PC-3 (cell line): ENCODE measurements at regions not wholly inside any gene's neighbourhood (a gene's known extent, or its start where the extent isn't known, plus 50 kb on each side); places are given as distances from the start of the nearest gene placed in this dataset.

ENCODE experiments used
- ATAC-seq: fragments of 200-7000 bp; cut with Tn5 transposase; 2 replicates; pipeline ENCODE4 v1.9.1; 2020; ENCODE audit warnings: mild to moderate bottlenecking, moderate library complexity
- BruUV-seq: library from RNA; stranded (reverse); fragments of 400-500 nt; replicated peaks from 2 replicates; lab custom pipeline; 2021; lab: Mats Ljungman, UMichigan
- CTCF ChIA-PET: fragments of 300-600 bp; sonication (Branson Sonifier 250); formaldehyde crosslinking; loops from one replicate; lab custom pipeline; 2022; ENCODE audit warnings: antibody characterized with exemption; lab: Charles Lee
- POLR2A ChIA-PET: fragments of 300-600 bp; sonication (Branson Sonifier 250); formaldehyde crosslinking; loops from one replicate; lab custom pipeline; 2022; ENCODE audit warnings: antibody characterized with exemption; ENCODE audit not compliant: unreplicated experiment; lab: Charles Lee
- DNase-seq: peaks from one replicate; pipeline ENCODE4 v3.0.0-alpha.2; 2015
- H2AFZ ChIP-seq: fragments of 300-600 bp; sonication (generic); 2 replicates; pipeline ENCODE4 v1.6.0; 2016; ENCODE audit warnings: antibody characterized with exemption, low read length
- H3F3A ChIP-seq: fragments of 300-600 bp; sonication (generic); one replicate; pipeline ENCODE4 v1.6.0; 2017; ENCODE audit warnings: antibody characterized with exemption, low read length, control low read depth, mild to moderate bottlenecking; ENCODE audit not compliant: unreplicated experiment
- H3K27ac ChIP-seq: fragments of 300-600 bp; sonication (generic); 2 replicates; pipeline ENCODE4 v1.5.1; 2016; ENCODE audit warnings: mild to moderate bottlenecking, low read length
- H3K27me3 ChIP-seq: fragments of 300-600 bp; sonication (generic); 2 replicates; pipeline ENCODE4 v1.6.1; 2016; ENCODE audit warnings: low read length, mixed read lengths
- H3K36me3 ChIP-seq: fragments of 300-600 bp; sonication (generic); 2 replicates; pipeline ENCODE4 v1.6.1; 2016; ENCODE audit warnings: low read depth, mixed run types, low read length, mixed read lengths
- H3K4me1 ChIP-seq: fragments of 300-600 bp; sonication (generic); 2 replicates; pipeline ENCODE4 v1.5.1; 2016; ENCODE audit warnings: low read length; ENCODE audit not compliant: insufficient read depth
- H3K4me2 ChIP-seq: fragments of 300-600 bp; sonication (generic); 2 replicates; pipeline ENCODE4 v1.6.0; 2016; ENCODE audit warnings: low read length
- H3K4me3 ChIP-seq: fragments of 300-600 bp; sonication (generic); 2 replicates; pipeline ENCODE4 v1.5.1; 2016; ENCODE audit warnings: mild to moderate bottlenecking, low read length, mixed read lengths
- H3K79me2 ChIP-seq: fragments of 300-600 bp; sonication (generic); 2 replicates; pipeline ENCODE4 v1.6.1; 2017; ENCODE audit warnings: low read length, mixed read lengths
- H3K9ac ChIP-seq: fragments of 300-600 bp; sonication (generic); 2 replicates; pipeline ENCODE4 v1.6.0; 2016; ENCODE audit warnings: mild to moderate bottlenecking, low read length
- H3K9me2 ChIP-seq: fragments of 300-600 bp; sonication (generic); replicated peaks from 2 replicates; pipeline ENCODE4 v1.6.1; 2016; ENCODE audit warnings: mixed run types, low read length, mixed read lengths
- H3K9me3 ChIP-seq: fragments of 300-600 bp; sonication (generic); 2 replicates; pipeline ENCODE4 v1.6.1; 2016; ENCODE audit warnings: low read length, mixed read lengths
- H4K20me1 ChIP-seq: fragments of 300-600 bp; sonication (generic); 2 replicates; pipeline ENCODE4 v1.6.1; 2016; ENCODE audit warnings: low read length, mixed read lengths
- EZH2 ChIP-seq: fragments of 300-600 bp; sonication (generic); IDR thresholded peaks from one replicate; pipeline ENCODE4 v1.6.1; 2017; ENCODE audit warnings: antibody characterized with exemption, mild to moderate bottlenecking, low read length; ENCODE audit not compliant: unreplicated experiment
- EZH2phosphoT487 ChIP-seq: fragments of 300-600 bp; sonication (generic); IDR thresholded peaks from 2 replicates; pipeline ENCODE4 v1.6.1; 2018; ENCODE audit warnings: mild to moderate bottlenecking, antibody characterized with exemption, low read length, borderline replicate concordance
- intact Hi-C: fragments of 100-400 bp; cut with micrococcal nuclease; formaldehyde crosslinking; loops from 2 replicates; pipeline ENCODE4 v1.9.0; 2023
- TF ChIP-seq, protein P1 (sequence below): fragments of 300-600 bp; sonication (generic); conservative IDR thresholded peaks from 2 replicates; pipeline ENCODE4 v1.5.1; 2017; ENCODE audit warnings: antibody characterized with exemption, low read depth, mild to moderate bottlenecking, low read length

DNA sequence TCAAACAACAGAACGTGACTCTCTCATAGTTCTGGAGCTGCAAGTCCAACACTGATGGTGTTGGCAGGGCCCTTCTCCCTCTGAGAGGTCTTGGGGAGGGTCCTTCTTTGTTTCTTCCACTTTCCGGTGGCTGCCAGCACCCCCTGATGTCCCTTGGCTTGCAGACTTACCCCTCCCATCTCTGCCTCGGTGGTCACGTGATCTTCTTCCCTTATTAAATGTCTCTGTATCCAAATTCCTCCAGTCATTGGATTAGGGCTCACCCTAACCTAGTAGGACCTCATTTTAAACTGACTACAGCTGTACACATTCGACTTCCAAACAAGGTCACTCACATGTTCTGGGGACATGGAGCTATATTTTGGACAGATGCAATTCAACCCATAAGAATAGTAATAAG is 780.6 kb upstream of the SALL3 start:
- no peak overlapping the region for H3K4me2 ChIP-seq
- TF ChIP-seq EZH2phosphoT487 (no peak), EZH2 (no peak)
- TF ChIP-seq, protein P1, sequence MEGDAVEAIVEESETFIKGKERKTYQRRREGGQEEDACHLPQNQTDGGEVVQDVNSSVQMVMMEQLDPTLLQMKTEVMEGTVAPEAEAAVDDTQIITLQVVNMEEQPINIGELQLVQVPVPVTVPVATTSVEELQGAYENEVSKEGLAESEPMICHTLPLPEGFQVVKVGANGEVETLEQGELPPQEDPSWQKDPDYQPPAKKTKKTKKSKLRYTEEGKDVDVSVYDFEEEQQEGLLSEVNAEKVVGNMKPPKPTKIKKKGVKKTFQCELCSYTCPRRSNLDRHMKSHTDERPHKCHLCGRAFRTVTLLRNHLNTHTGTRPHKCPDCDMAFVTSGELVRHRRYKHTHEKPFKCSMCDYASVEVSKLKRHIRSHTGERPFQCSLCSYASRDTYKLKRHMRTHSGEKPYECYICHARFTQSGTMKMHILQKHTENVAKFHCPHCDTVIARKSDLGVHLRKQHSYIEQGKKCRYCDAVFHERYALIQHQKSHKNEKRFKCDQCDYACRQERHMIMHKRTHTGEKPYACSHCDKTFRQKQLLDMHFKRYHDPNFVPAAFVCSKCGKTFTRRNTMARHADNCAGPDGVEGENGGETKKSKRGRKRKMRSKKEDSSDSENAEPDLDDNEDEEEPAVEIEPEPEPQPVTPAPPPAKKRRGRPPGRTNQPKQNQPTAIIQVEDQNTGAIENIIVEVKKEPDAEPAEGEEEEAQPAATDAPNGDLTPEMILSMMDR = no peak
- no peaks in the 10 kb centered on the region for H4K20me1 ChIP-seq
- no peaks in the 10 kb centered on the region for H3F3A ChIP-seq
- CTCF ChIA-PET = no interaction called here
- no peaks in the 10 kb centered on the region for H3K79me2 ChIP-seq
- H3K27me3 ChIP-seq = peaks cover 13% of the 10 kb centered on the region; the same call in 1 of the 2 replicates
- ATAC-seq (no peak), DNase-seq (no peak)
- H3K4me3 ChIP-seq = no peak overlapping the region
- H3K9ac ChIP-seq = no peak overlapping the region
- no peak overlapping the region for H2AFZ ChIP-seq
- BruUV-seq = no TSS peak
- H3K27ac ChIP-seq = no peak overlapping the region
- no peaks in the 10 kb centered on the region for H3K9me3 ChIP-seq
- H3K4me1 ChIP-seq = no peaks in the 10 kb centered on the region
- no peaks in the 10 kb centered on the region for H3K36me3 ChIP-seq
- intact Hi-C loops = no loop called here
- POLR2A ChIA-PET = no interaction called here
- no peaks in the 10 kb centered on the region for H3K9me2 ChIP-seq

DNA sequence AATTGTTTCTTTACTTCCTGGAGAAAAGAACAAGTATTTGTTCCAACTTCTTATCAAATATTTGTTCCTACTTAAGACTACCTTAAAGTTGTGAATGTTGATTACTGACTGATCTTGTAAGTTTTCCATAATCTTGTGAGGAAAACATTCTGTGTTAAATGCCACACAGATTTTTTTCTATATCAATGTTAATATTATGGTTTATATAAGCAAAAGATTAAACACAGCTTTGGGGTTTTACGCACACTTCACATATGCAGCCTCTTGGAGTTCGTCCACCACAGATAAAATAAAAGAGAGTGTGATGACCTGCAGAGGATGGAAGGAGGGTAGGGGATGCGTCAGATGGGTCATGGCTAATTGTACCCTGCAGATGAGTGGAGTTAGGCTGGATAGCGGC is 780.0 kb upstream of the SALL3 start:
- Histone ChIP-seq H3K9me2 (no peaks in the 10 kb centered on the region), H3K9me3 (no peaks in the 10 kb centered on the region), H3K4me2 (no peak overlapping the region), H2AFZ (no peak overlapping the region), H3K27ac (no peak overlapping the region), H3K27me3 (peaks cover 11% of the 10 kb centered on the region; the same call in 1 of the 2 replicates), H3K79me2 (no peaks in the 10 kb centered on the region), H3F3A (no peaks in the 10 kb centered on the region), H3K4me1 (no peaks in the 10 kb centered on the region), H3K4me3 (no peak overlapping the region), H4K20me1 (no peaks in the 10 kb centered on the region), H3K36me3 (no peaks in the 10 kb centered on the region), H3K9ac (no peak overlapping the region)
- no TSS peak for BruUV-seq
- POLR2A ChIA-PET = no interaction called here
- ATAC-seq (no peak), DNase-seq (no peak)
- intact Hi-C loops = no loop called here
- CTCF ChIA-PET = no interaction called here
- TF ChIP-seq, protein P1 = no peak
- no peak for TF ChIP-seq EZH2
- no peak for TF ChIP-seq EZH2phosphoT487

DNA sequence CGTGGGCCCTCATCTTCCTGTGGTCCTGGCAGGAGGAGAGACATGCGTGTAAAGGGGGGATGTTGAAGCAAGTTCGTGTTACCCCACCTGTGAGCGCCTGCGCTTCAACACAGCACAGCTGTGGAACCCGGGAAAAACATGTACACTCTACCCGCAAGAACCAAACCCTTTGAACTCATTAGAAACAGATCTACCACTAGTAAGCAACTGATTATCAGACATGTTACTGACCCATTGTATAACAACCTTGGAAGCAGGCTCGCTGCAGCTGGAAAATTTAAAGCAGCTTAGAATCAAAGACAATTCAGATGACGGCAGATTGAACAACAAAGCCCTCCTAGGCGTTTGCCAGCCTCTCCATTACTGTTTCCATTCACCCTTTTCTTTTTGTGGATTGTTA is 771.7 kb upstream of the SALL3 start:
- Histone ChIP-seq H3K9me3 (no peaks in the 10 kb centered on the region), H3K79me2 (no peaks in the 10 kb centered on the region), H3K9ac (no peak overlapping the region), H3K4me1 (no peaks in the 10 kb centered on the region), H3K4me3 (no peak overlapping the region), H2AFZ (no peak overlapping the region), H3K36me3 (no peaks in the 10 kb centered on the region), H3K4me2 (no peak overlapping the region), H3F3A (no peaks in the 10 kb centered on the region), H3K27ac (no peak overlapping the region), H3K9me2 (no peaks in the 10 kb centered on the region), H3K27me3 (no peaks in the 10 kb centered on the region; the same call in 1 of the 2 replicates), H4K20me1 (no peaks in the 10 kb centered on the region)
- ChIA-PET POLR2A (no interaction called here), CTCF (no interaction called here)
- intact Hi-C loops = no loop called here
- DNase-seq (no peak), ATAC-seq (no peak)
- TF ChIP-seq, protein P1 = no peak
- TF ChIP-seq EZH2 = no peak
- no peak for TF ChIP-seq EZH2phosphoT487
- no TSS peak for BruUV-seq
